ENCODE measurements at regions not wholly inside any gene's neighbourhood (a gene's known extent, or its start where the extent isn't known, plus 50 kb on each side); places are given as distances from the start of the nearest gene placed in this dataset.

- intact Hi-C loops (cut with micrococcal nuclease; ENCODE audit: unreplicated experiment): loop anchor here (1.0 kb wide), 1 partner anchor 315 kb away; the partner anchor contains the start of gene MYCN
- Mint-ChIP-seq H3K27ac (ENCODE audit: unreplicated experiment) (no peak overlapping the region), H3K4me3 (ENCODE audit: low read depth, unreplicated experiment) (no peak overlapping the region), H3K4me1 (ENCODE audit: low read depth, unreplicated experiment) (no peaks in the 10 kb centered on the region), H3K27me3 (ENCODE audit: unreplicated experiment) (no peaks in the 10 kb centered on the region), H3K36me3 (ENCODE audit: insufficient read depth, unreplicated experiment) (no peaks in the 10 kb centered on the region), H3K9me3 (ENCODE audit: low read depth, unreplicated experiment) (no peaks in the 10 kb centered on the region)
- no peak for DNase-seq
- CTCF ChIA-PET: no interaction called here
- TF ChIP-seq CTCF (IDR thresholded peaks at IDR 0.05; ENCODE audit: unreplicated experiment): no peak
- BruUV-seq (replicated peaks): no TSS peak
These were observed 314.8 kb downstream of the MYCN start for GRCh38 chr2:16255120-16255519.

- H3K9me3 Mint-ChIP-seq (ENCODE audit: low read depth, unreplicated experiment): no peaks in the 10 kb centered on the region
- intact Hi-C loops (cut with micrococcal nuclease; ENCODE audit: unreplicated experiment): no loop called here
These were observed 314.1 kb downstream of the MYCN start for GRCh38 chr2:16254356-16254965.

GRCh38 chr2:16253291-16253690, 312.9 kb downstream of the MYCN start:
- Mint-ChIP-seq H3K36me3 (ENCODE audit: insufficient read depth, unreplicated experiment) (no peaks in the 10 kb centered on the region), H3K27me3 (ENCODE audit: unreplicated experiment) (no peaks in the 10 kb centered on the region), H3K4me1 (ENCODE audit: low read depth, unreplicated experiment) (no peaks in the 10 kb centered on the region), H3K4me3 (ENCODE audit: low read depth, unreplicated experiment) (no peak overlapping the region), H3K27ac (ENCODE audit: unreplicated experiment) (no peak overlapping the region), H3K9me3 (ENCODE audit: low read depth, unreplicated experiment) (no peaks in the 10 kb centered on the region)
- DNase-seq: no peak
- CTCF ChIA-PET: no interaction called here
- intact Hi-C loops (cut with micrococcal nuclease; ENCODE audit: unreplicated experiment): no loop called here
- no peak for TF ChIP-seq CTCF (IDR thresholded peaks at IDR 0.05; ENCODE audit: unreplicated experiment)
- no TSS peak for BruUV-seq (replicated peaks)

More at GRCh38 chr2:16254356-16254965, 314.1 kb downstream of the MYCN start:
- Mint-ChIP-seq H3K36me3 (ENCODE audit: insufficient read depth, unreplicated experiment) (no peaks in the 10 kb centered on the region), H3K4me3 (ENCODE audit: low read depth, unreplicated experiment) (no peak overlapping the region), H3K27me3 (ENCODE audit: unreplicated experiment) (no peaks in the 10 kb centered on the region), H3K27ac (ENCODE audit: unreplicated experiment) (no peak overlapping the region), H3K4me1 (ENCODE audit: low read depth, unreplicated experiment) (no peaks in the 10 kb centered on the region)
- TF ChIP-seq CTCF (IDR thresholded peaks at IDR 0.05; ENCODE audit: unreplicated experiment): no peak
- no TSS peak for BruUV-seq (replicated peaks)
- CTCF ChIA-PET: no interaction called here
- no peak for DNase-seq

GRCh38 chr2:16252891-16253290, 312.5 kb downstream of the MYCN start:
- CTCF ChIA-PET: no interaction called here
- no peaks in the 10 kb centered on the region for H3K4me1 Mint-ChIP-seq (ENCODE audit: low read depth, unreplicated experiment)

More at GRCh38 chr2:16252891-16253290, 312.5 kb downstream of the MYCN start:
- no peak for TF ChIP-seq CTCF (IDR thresholded peaks at IDR 0.05; ENCODE audit: unreplicated experiment)
- H3K27me3 Mint-ChIP-seq (ENCODE audit: unreplicated experiment): no peaks in the 10 kb centered on the region
- no peak for DNase-seq
- no peaks in the 10 kb centered on the region for H3K36me3 Mint-ChIP-seq (ENCODE audit: insufficient read depth, unreplicated experiment)
- no TSS peak for BruUV-seq (replicated peaks)
- no peak overlapping the region for H3K4me3 Mint-ChIP-seq (ENCODE audit: low read depth, unreplicated experiment)
- H3K9me3 Mint-ChIP-seq (ENCODE audit: low read depth, unreplicated experiment): no peaks in the 10 kb centered on the region
- intact Hi-C loops (cut with micrococcal nuclease; ENCODE audit: unreplicated experiment): no loop called here
- no peak overlapping the region for H3K27ac Mint-ChIP-seq (ENCODE audit: unreplicated experiment)

All from Calu3 (cell line).